Neural progenitor cell (in vitro differentiated cells): ENCODE measurements at regions not wholly inside any gene's neighbourhood (a gene's known extent, or its start where the extent isn't known, plus 50 kb on each side); places are given as distances from the start of the nearest gene placed in this dataset.

Experiments
- DNase-seq: peaks from one replicate; pipeline ENCODE4 v3.0.0-alpha.2; 2016; ENCODE audit warnings: low spot score
- H2AFZ ChIP-seq: fragments of 200-600 bp; sonication (generic); replicated peaks from 2 replicates; pipeline ENCODE4 v1.6.1; 2016; ENCODE audit warnings: antibody characterized with exemption
- H3F3A ChIP-seq: fragments of 200-600 bp; sonication (generic); 2 replicates; pipeline ENCODE4 v1.6.1; 2016; ENCODE audit warnings: antibody characterized with exemption, low read depth
- H3K27ac ChIP-seq: fragments of 200-600 bp; sonication (generic); 2 replicates; pipeline ENCODE4 v1.5.1; 2016; ENCODE audit warnings: mild to moderate bottlenecking
- H3K27me3 ChIP-seq: fragments of 200-600 bp; sonication (generic); 2 replicates; pipeline ENCODE4 v1.6.1; 2016; ENCODE audit warnings: mild to moderate bottlenecking, moderate library complexity
- H3K36me3 ChIP-seq: fragments of 200-600 bp; sonication (generic); 2 replicates; pipeline ENCODE4 v1.5.1; 2016
- H3K4me1 ChIP-seq: fragments of 200-600 bp; sonication (generic); 2 replicates; pipeline ENCODE4 v1.6.1; 2016; ENCODE audit warnings: mixed run types
- H3K4me2 ChIP-seq: fragments of 200-600 bp; sonication (generic); 2 replicates; pipeline ENCODE4 v1.6.1; 2016
- H3K4me3 ChIP-seq: fragments of 200-600 bp; sonication (generic); 2 replicates; pipeline ENCODE4 v1.5.1; 2016
- H3K79me2 ChIP-seq: fragments of 200-600 bp; sonication (generic); 2 replicates; pipeline ENCODE4 v1.6.1; 2016; ENCODE audit warnings: low read depth
- H3K9ac ChIP-seq: fragments of 200-600 bp; sonication (generic); 2 replicates; pipeline ENCODE4 v1.6.1; 2016
- H3K9me3 ChIP-seq: fragments of 200-600 bp; sonication (generic); 2 replicates; pipeline ENCODE4 v1.5.1; 2016; ENCODE audit warnings: low read depth
- H4K20me1 ChIP-seq: fragments of 200-600 bp; sonication (generic); 2 replicates; pipeline ENCODE4 v1.6.1; 2016; ENCODE audit warnings: low read depth
- H3K27ac Mint-ChIP-seq: 3 replicates; pipeline ENCODE4 v1.8.0; 2021; ENCODE audit warnings: mixed read lengths
- H3K27me3 Mint-ChIP-seq: 2 replicates; pipeline ENCODE4 v1.8.0; 2022; ENCODE audit warnings: low read depth, mild to moderate bottlenecking, inconsistent platforms, moderate library complexity, mixed read lengths; ENCODE audit not compliant: insufficient read depth
- H3K36me3 Mint-ChIP-seq: 3 replicates; pipeline ENCODE4 v1.8.0; 2021; ENCODE audit warnings: mixed read lengths
- H3K4me1 Mint-ChIP-seq: 3 replicates; pipeline ENCODE4 v1.8.0; 2021; ENCODE audit warnings: mixed read lengths
- H3K4me3 Mint-ChIP-seq: 3 replicates; pipeline ENCODE4 v1.8.0; 2021; ENCODE audit warnings: mild to moderate bottlenecking, moderate library complexity, mixed read lengths
- H3K9me3 Mint-ChIP-seq: 3 replicates; pipeline ENCODE4 v1.8.0; 2020; ENCODE audit warnings: mixed read lengths
- EZH2 ChIP-seq: fragments of 200-600 bp; sonication (generic); IDR thresholded peaks from 2 replicates; pipeline ENCODE4 v1.6.1; 2017; ENCODE audit warnings: antibody characterized with exemption, mild to moderate bottlenecking, moderate library complexity
- EZH2phosphoT487 ChIP-seq: fragments of 200-600 bp; sonication (generic); IDR thresholded peaks from 2 replicates; pipeline ENCODE4 v1.6.1; 2017; ENCODE audit warnings: antibody characterized with exemption
- TF ChIP-seq, protein P1 (sequence below): fragments of 200-600 bp; sonication (generic); IDR thresholded peaks from 2 replicates; pipeline ENCODE4 v1.5.1; 2017; ENCODE audit warnings: antibody characterized with exemption, mild to moderate bottlenecking

DNA sequence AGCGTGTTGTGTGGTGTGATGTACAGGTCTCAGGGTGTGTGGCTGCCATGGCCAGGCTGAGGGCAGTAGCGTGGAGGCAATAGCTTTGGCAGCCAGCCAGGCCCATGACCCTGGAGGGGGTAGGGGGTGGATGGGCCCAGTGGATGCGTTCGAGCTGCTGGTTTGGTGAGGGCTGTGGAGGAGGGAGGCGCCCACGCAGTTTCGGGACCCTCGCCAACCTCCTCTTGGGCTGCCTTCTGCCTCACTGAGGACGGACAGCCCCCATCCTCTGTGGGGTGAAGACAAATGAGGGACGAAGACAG is 238.6 kb upstream of the GSE1 start:
- Histone ChIP-seq H3K36me3 (no peaks in the 10 kb centered on the region), H3K9ac (no peak overlapping the region), H3K27ac (no peak overlapping the region), H3K4me3 (no peak overlapping the region), H2AFZ (no peak overlapping the region), H3K4me2 (no peak overlapping the region), H3K27me3 (no peaks in the 10 kb centered on the region), H4K20me1 (no peaks in the 10 kb centered on the region), H3F3A (no peaks in the 10 kb centered on the region), H3K79me2 (no peaks in the 10 kb centered on the region), H3K4me1 (no peaks in the 10 kb centered on the region), H3K9me3 (no peaks in the 10 kb centered on the region)
- Mint-ChIP-seq H3K9me3 (no peaks in the 10 kb centered on the region), H3K4me3 (peak overlapping the region; percentile 48), H3K27ac (peak overlapping the region; percentile 35), H3K4me1 (peaks cover 19% of the 10 kb centered on the region), H3K36me3 (no peaks in the 10 kb centered on the region), H3K27me3 (peaks cover 9% of the 10 kb centered on the region)
- DNase-seq = no peak
- TF ChIP-seq EZH2phosphoT487 = no peak
- no peak for TF ChIP-seq EZH2
- TF ChIP-seq, protein P1, sequence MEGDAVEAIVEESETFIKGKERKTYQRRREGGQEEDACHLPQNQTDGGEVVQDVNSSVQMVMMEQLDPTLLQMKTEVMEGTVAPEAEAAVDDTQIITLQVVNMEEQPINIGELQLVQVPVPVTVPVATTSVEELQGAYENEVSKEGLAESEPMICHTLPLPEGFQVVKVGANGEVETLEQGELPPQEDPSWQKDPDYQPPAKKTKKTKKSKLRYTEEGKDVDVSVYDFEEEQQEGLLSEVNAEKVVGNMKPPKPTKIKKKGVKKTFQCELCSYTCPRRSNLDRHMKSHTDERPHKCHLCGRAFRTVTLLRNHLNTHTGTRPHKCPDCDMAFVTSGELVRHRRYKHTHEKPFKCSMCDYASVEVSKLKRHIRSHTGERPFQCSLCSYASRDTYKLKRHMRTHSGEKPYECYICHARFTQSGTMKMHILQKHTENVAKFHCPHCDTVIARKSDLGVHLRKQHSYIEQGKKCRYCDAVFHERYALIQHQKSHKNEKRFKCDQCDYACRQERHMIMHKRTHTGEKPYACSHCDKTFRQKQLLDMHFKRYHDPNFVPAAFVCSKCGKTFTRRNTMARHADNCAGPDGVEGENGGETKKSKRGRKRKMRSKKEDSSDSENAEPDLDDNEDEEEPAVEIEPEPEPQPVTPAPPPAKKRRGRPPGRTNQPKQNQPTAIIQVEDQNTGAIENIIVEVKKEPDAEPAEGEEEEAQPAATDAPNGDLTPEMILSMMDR = no peak

DNA sequence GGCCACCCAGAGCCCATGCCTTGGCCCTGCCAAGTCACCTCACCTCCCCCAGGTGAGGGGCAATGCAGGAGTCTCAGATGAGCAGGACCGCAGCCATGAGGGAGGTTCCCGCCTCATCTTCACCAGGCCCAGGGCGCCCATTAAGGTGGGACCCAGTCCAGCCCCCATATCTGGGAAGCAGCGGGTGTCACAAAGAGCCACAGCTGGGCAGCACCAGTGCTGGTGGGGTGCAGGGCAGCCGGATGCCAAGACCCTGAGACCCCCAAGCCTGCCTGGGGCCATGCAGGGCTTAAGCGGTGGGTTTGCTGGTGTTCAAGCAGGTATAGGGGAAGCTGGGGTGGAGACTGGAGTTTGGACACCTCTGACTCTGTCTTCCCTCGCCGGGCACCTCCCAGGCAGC is 237.8 kb upstream of the GSE1 start:
- no peak overlapping the region for H3K4me2 ChIP-seq
- H3K9ac ChIP-seq = no peak overlapping the region
- H3K27me3 ChIP-seq = no peaks in the 10 kb centered on the region
- H3K9me3 Mint-ChIP-seq = no peaks in the 10 kb centered on the region
- TF ChIP-seq EZH2 = no peak
- TF ChIP-seq, protein P1 = no peak
- TF ChIP-seq EZH2phosphoT487 = no peak
- no peak overlapping the region for H3K4me3 Mint-ChIP-seq
- H3K36me3 ChIP-seq = no peaks in the 10 kb centered on the region
- DNase-seq = no peak
- no peaks in the 10 kb centered on the region for H4K20me1 ChIP-seq
- no peak overlapping the region for H3K27ac Mint-ChIP-seq
- H3K4me1 Mint-ChIP-seq = peaks cover 19% of the 10 kb centered on the region
- H2AFZ ChIP-seq = no peak overlapping the region
- no peaks in the 10 kb centered on the region for H3K79me2 ChIP-seq
- no peak overlapping the region for H3K27ac ChIP-seq
- H3K4me3 ChIP-seq = no peak overlapping the region
- peaks cover 12% of the 10 kb centered on the region for H3K27me3 Mint-ChIP-seq
- H3K4me1 ChIP-seq = no peaks in the 10 kb centered on the region
- H3F3A ChIP-seq = no peaks in the 10 kb centered on the region
- H3K9me3 ChIP-seq = no peaks in the 10 kb centered on the region
- H3K36me3 Mint-ChIP-seq = no peaks in the 10 kb centered on the region

DNA sequence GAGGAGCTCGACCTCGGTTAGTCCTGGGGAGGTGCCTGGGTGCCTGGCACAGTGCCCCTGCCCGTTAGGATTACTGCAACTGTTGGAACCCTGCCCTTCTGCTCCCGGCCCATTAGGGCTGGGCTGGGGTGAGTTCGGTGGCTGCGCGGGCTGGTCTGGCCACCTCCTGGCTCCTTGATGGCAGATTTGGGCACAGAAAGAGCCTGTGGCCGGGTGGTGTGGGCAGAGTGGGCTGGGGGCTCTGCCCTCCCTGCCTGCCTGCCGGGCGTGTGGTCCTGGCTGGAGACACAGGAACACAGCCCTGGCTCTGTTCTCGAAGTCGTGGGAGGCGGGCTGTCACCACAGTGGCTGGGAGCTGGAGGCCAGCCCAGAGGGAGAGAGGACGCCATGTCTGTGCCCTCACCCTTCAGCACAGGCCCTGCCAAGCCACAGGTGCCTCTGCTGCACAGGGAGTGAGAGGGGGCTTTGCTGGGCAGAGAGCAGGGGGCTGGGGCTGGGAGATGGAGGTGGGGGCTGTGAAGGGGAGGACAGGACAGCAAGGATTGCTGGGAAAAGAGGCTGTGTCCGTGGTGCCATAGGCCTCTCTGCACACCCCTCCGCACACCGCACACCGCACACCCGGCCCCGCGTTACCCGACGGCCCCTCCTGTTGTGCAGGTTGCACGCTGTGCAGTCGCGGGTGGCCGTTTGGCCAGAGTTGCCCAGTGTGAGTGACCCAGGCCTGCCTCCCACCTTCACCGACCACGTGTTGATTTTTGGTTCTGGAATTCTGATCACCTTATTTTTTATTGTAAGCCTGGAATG is 236.6 kb upstream of the GSE1 start:
- Mint-ChIP-seq H3K9me3 (no peaks in the 10 kb centered on the region), H3K36me3 (no peaks in the 10 kb centered on the region), H3K4me1 (peaks cover 25% of the 10 kb centered on the region), H3K4me3 (no peak overlapping the region), H3K27ac (no peak overlapping the region), H3K27me3 (peaks cover 14% of the 10 kb centered on the region)
- no peak overlapping the region for H3K4me2 ChIP-seq
- no peak overlapping the region for H3K9ac ChIP-seq
- H3K27ac ChIP-seq = no peak overlapping the region
- TF ChIP-seq EZH2phosphoT487 = no peak
- TF ChIP-seq EZH2 = no peak
- TF ChIP-seq, protein P1 = no peak
- H3K4me1 ChIP-seq = no peaks in the 10 kb centered on the region
- no peaks in the 10 kb centered on the region for H3K36me3 ChIP-seq
- DNase-seq = no peak
- no peaks in the 10 kb centered on the region for H4K20me1 ChIP-seq
- no peaks in the 10 kb centered on the region for H3K27me3 ChIP-seq
- H2AFZ ChIP-seq = no peak overlapping the region
- H3K79me2 ChIP-seq = no peaks in the 10 kb centered on the region
- H3K9me3 ChIP-seq = no peaks in the 10 kb centered on the region
- H3K4me3 ChIP-seq = no peak overlapping the region
- no peaks in the 10 kb centered on the region for H3F3A ChIP-seq
